Nephron progenitor cell (in vitro differentiated cells): ENCODE measurements at regions not wholly inside any gene's neighbourhood (a gene's known extent, or its start where the extent isn't known, plus 50 kb on each side); places are given as distances from the start of the nearest gene placed in this dataset.

Experiments used
- DNase-seq: peaks from one replicate; pipeline ENCODE4 v3.0.0; 2021
- H3K27ac Mint-ChIP-seq: 2 replicates; pipeline ENCODE4 v1.8.0; 2021; ENCODE audit warnings: mild to moderate bottlenecking, moderate library complexity, mixed read lengths
- H3K27me3 Mint-ChIP-seq: 2 replicates; pipeline ENCODE4 v1.8.0; 2021; ENCODE audit warnings: mild to moderate bottlenecking, low read depth, mixed read lengths; ENCODE audit not compliant: poor library complexity
- H3K36me3 Mint-ChIP-seq: 2 replicates; pipeline ENCODE4 v1.8.0; 2021; ENCODE audit warnings: low read depth, mixed read lengths
- H3K4me1 Mint-ChIP-seq: 2 replicates; pipeline ENCODE4 v1.8.0; 2021; ENCODE audit warnings: mixed read lengths
- H3K4me3 Mint-ChIP-seq: 2 replicates; pipeline ENCODE4 v1.8.0; 2021; ENCODE audit warnings: mild to moderate bottlenecking, moderate library complexity, mixed read lengths
- H3K9me3 Mint-ChIP-seq: 2 replicates; pipeline ENCODE4 v1.8.0; 2021; ENCODE audit warnings: mild to moderate bottlenecking, moderate library complexity, mixed read lengths
- CTCF ChIP-seq: fragments of 200-600 bp; sonication (generic); IDR thresholded peaks from 2 replicates; pipeline ENCODE4 v1.5.0; 2021; ENCODE audit warnings: antibody characterized with exemption

GRCh38 chr2:240203031-240203787, 62.8 kb upstream of the OTOS start:
- Mint-ChIP-seq H3K4me1 (peaks cover 35% of the 10 kb centered on the region), H3K9me3 (peaks cover 17% of the 10 kb centered on the region), H3K36me3 (no peaks in the 10 kb centered on the region), H3K27ac (peak overlapping the region; percentile 53), H3K4me3 (no peak overlapping the region), H3K27me3 (peaks cover 17% of the 10 kb centered on the region)
- TF ChIP-seq CTCF = no peak
- DNase-seq = no peak

- Mint-ChIP-seq H3K27me3 (peaks cover 17% of the 10 kb centered on the region), H3K9me3 (peaks cover 17% of the 10 kb centered on the region), H3K4me3 (no peak overlapping the region), H3K36me3 (no peaks in the 10 kb centered on the region), H3K27ac (no peak overlapping the region), H3K4me1 (peaks cover 35% of the 10 kb centered on the region)
- DNase-seq = no peak
- TF ChIP-seq CTCF = no peak
Observed at GRCh38 chr2:240203788-240204270, 63.4 kb upstream of the OTOS start.

GRCh38 chr2:240204431-240205276, 64.2 kb upstream of the OTOS start:
- peaks cover 35% of the 10 kb centered on the region for H3K4me1 Mint-ChIP-seq
- no peaks in the 10 kb centered on the region for H3K36me3 Mint-ChIP-seq
- peaks cover 16% of the 10 kb centered on the region for H3K9me3 Mint-ChIP-seq
- no peak overlapping the region for H3K4me3 Mint-ChIP-seq
- no peak for DNase-seq
- TF ChIP-seq CTCF = no peak
- peaks cover 17% of the 10 kb centered on the region for H3K27me3 Mint-ChIP-seq
- H3K27ac Mint-ChIP-seq = no peak overlapping the region

- Mint-ChIP-seq H3K9me3 (peaks cover 13% of the 10 kb centered on the region), H3K27ac (no peak overlapping the region), H3K27me3 (peaks cover 13% of the 10 kb centered on the region)
Observed at GRCh38 chr2:240205348-240205747, 64.9 kb upstream of the OTOS start.

GRCh38 chr2:240205772-240206171, 65.3 kb upstream of the OTOS start:
- Mint-ChIP-seq H3K9me3 (peaks cover 13% of the 10 kb centered on the region), H3K4me1 (peaks cover 34% of the 10 kb centered on the region), H3K4me3 (no peak overlapping the region), H3K27me3 (peaks cover 9% of the 10 kb centered on the region), H3K36me3 (no peaks in the 10 kb centered on the region), H3K27ac (no peak overlapping the region)
- TF ChIP-seq CTCF = no peak
- DNase-seq = no peak

More at GRCh38 chr2:240205348-240205747, 64.9 kb upstream of the OTOS start:
- H3K4me1 Mint-ChIP-seq = peaks cover 35% of the 10 kb centered on the region
- no peak for DNase-seq
- H3K4me3 Mint-ChIP-seq = no peak overlapping the region
- no peak for TF ChIP-seq CTCF
- no peaks in the 10 kb centered on the region for H3K36me3 Mint-ChIP-seq
